PFSK-1 (cell line): ENCODE measurements at regions not wholly inside any gene's neighbourhood (a gene's known extent, or its start where the extent isn't known, plus 50 kb on each side); places are given as distances from the start of the nearest gene placed in this dataset.

Source experiments
- FOXP2 ChIP-seq: optimal IDR thresholded peaks from 2 replicates; pipeline ENCODE3; 2011; ENCODE audit warnings: borderline replicate concordance, control low read depth, inconsistent platforms; ENCODE audit not compliant: insufficient read depth; ENCODE audit errors: extremely low read length, extremely low read depth
- POLR2AphosphoS5 ChIP-seq: IDR thresholded peaks from 2 replicates; pipeline ENCODE4 v1.6.1; 2012; ENCODE audit warnings: low read depth, mild to moderate bottlenecking, control low read depth, low read length, moderate library complexity
- SIN3A ChIP-seq: IDR thresholded peaks from 2 replicates; pipeline ENCODE4 v1.6.1; 2012; ENCODE audit warnings: mild to moderate bottlenecking, low read length, moderate library complexity, borderline replicate concordance; ENCODE audit not compliant: insufficient read depth
- TAF1 ChIP-seq: IDR thresholded peaks from 2 replicates; pipeline ENCODE4 v1.6.1; 2012; ENCODE audit warnings: low read length, control low read depth, borderline replicate concordance; ENCODE audit not compliant: insufficient read depth
- TF ChIP-seq, protein P1 (sequence below), 2 experiments: IDR thresholded peaks; 2 replicates each; pipeline versions ENCODE4 v1.6.1 to v1.8.0; 2011 to 2012; ENCODE audit warnings: low read depth in 2 of 2, low read length in 2 of 2, control low read depth in 1 of 2, inconsistent platforms in 1 of 2, mild to moderate bottlenecking in 1 of 2, moderate library complexity in 1 of 2; ENCODE audit not compliant: insufficient read depth in 1 of 2

DNA sequence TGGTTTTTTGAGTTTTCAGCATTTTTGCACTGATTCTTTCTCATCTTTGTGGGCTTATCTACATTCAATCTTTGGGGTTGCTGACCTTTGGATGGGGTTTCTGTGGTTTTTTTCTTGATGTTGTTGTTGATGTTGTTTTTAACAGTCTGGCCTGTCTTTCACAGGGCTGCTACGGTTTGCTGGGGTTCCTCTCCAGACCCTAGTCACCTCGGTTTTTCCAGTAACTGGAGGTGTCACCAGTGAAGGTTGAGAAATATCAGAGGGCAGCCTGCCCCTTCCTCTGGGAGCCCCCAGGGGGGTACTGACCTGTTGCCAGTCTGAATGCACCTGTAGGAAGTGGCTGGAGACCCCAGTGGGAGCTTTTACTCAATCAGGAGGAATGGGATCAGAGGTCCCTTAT is 365.4 kb downstream of the JRKL start:
- TF ChIP-seq SIN3A (no peak), FOXP2 (no peak), POLR2AphosphoS5 (no peak), TAF1 (no peak)
- TF ChIP-seq, protein P1, sequence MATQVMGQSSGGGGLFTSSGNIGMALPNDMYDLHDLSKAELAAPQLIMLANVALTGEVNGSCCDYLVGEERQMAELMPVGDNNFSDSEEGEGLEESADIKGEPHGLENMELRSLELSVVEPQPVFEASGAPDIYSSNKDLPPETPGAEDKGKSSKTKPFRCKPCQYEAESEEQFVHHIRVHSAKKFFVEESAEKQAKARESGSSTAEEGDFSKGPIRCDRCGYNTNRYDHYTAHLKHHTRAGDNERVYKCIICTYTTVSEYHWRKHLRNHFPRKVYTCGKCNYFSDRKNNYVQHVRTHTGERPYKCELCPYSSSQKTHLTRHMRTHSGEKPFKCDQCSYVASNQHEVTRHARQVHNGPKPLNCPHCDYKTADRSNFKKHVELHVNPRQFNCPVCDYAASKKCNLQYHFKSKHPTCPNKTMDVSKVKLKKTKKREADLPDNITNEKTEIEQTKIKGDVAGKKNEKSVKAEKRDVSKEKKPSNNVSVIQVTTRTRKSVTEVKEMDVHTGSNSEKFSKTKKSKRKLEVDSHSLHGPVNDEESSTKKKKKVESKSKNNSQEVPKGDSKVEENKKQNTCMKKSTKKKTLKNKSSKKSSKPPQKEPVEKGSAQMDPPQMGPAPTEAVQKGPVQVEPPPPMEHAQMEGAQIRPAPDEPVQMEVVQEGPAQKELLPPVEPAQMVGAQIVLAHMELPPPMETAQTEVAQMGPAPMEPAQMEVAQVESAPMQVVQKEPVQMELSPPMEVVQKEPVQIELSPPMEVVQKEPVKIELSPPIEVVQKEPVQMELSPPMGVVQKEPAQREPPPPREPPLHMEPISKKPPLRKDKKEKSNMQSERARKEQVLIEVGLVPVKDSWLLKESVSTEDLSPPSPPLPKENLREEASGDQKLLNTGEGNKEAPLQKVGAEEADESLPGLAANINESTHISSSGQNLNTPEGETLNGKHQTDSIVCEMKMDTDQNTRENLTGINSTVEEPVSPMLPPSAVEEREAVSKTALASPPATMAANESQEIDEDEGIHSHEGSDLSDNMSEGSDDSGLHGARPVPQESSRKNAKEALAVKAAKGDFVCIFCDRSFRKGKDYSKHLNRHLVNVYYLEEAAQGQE (IDR thresholded peaks at IDR 0.05; ENCODE audit: insufficient read depth in 1 of 2, low read depth in 2 of 2, low read length in 2 of 2) = no peak

DNA sequence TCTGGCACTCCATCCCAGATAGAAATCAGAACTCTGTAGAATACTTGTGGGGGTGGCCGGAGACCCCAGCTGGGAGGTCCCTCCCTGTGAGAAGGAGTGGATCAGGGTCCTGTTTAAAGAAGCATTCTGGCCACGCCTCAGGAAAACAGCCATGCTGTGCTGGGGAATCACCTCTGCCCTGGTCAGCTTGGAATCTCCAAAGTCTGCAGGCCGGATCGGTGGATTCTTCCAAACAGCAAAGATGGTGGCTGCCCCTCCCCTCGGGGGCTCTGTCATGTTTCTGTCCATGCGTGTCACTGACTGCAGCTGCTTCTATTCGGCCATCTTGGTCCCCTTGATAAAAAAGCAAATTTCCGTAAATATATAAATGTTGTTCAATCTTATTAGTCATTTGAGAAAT is 365.9 kb downstream of the JRKL start:
- TF ChIP-seq SIN3A (no peak), TAF1 (no peak), FOXP2 (no peak), POLR2AphosphoS5 (no peak)
- TF ChIP-seq, protein P1 (IDR thresholded peaks at IDR 0.05; ENCODE audit: insufficient read depth in 1 of 2, low read depth in 2 of 2, low read length in 2 of 2) = no peak

DNA sequence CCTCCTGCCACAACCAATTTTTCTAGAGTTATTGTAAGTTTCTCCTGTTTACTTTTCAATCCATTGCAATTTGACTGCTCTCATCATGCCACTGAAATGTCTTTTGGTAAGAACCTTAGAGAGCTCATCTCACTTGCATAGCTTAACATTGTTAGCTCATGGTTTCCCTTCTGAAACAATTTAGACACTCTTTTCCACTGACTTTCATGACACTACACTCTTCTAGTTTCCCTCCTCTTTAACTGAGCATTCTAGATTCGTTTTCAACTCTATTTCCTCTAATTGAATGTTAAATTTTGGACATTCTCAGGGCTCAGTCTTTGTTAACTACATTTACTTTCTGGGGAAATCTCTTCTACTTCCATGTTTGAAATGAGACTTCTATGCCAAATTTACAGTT is 369.1 kb downstream of the JRKL start:
- TF ChIP-seq TAF1 (no peak), SIN3A (no peak), POLR2AphosphoS5 (no peak), FOXP2 (no peak)
- TF ChIP-seq, protein P1 (IDR thresholded peaks at IDR 0.05; ENCODE audit: insufficient read depth in 1 of 2, low read depth in 2 of 2, low read length in 2 of 2) = no peak

DNA sequence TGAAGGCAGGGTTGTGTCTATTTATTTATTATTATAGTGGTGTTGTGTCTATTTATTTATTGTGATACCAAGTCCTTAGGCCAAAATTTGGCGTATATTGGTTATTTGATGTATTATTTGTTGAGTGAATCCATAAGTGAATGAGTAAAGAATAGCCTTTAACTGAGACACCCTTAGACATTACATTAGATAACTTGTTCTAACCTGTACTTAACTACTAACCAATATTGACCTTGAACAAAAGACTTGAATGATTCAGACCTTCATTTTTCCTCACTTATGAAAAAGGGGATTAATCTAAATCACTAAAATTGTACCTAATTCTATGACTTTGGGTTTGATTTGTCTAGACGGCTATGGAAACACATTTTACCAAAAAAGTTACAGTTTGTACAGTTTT is 370.5 kb downstream of the JRKL start:
- TF ChIP-seq TAF1 (no peak), FOXP2 (no peak), SIN3A (no peak), POLR2AphosphoS5 (no peak)
- TF ChIP-seq, protein P1 (IDR thresholded peaks at IDR 0.05; ENCODE audit: insufficient read depth in 1 of 2, low read depth in 2 of 2, low read length in 2 of 2) = no peak

DNA sequence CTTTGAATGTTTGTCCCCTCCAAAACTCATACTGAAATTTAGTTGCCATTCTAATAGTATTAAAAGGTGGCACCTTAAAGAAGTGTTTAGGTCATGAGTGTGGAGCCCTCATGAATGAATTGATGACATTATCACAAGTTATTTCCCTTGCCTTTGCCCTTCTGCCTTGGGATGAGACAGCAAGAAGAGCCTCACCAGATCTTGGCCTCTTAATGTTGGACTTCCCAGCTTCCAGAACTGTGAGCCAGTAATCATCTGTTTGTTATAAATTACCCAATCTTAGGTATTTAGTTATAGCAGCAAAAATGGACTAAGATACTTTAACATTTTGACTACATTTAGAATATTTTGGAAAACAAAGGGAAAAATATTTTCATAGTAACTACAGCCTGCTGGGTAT is 371.0 kb downstream of the JRKL start:
- TF ChIP-seq TAF1 = no peak
- no peak for TF ChIP-seq POLR2AphosphoS5
- no peak for TF ChIP-seq SIN3A
- no peak for TF ChIP-seq FOXP2
- TF ChIP-seq, protein P1 (IDR thresholded peaks at IDR 0.05; ENCODE audit: insufficient read depth in 1 of 2, low read depth in 2 of 2, low read length in 2 of 2) = no peak
